Endothelial cell of umbilical vein (primary cell): ENCODE measurements at regions not wholly inside any gene's neighbourhood (a gene's known extent, or its start where the extent isn't known, plus 50 kb on each side); places are given as distances from the start of the nearest gene placed in this dataset.

Experiments used
- BruUV-seq: library from RNA; stranded (reverse); fragments of 400-500 nt; replicated peaks from 2 replicates; lab custom pipeline; 2021; lab: Mats Ljungman, UMichigan
- CTCF ChIA-PET: fragments of 300-600, 350-600 bp; sonication (Branson Sonifier 250); formaldehyde crosslinking; loops from one replicate; lab custom pipeline; 2021; ENCODE audit warnings: antibody characterized with exemption, inconsistent platforms; lab: Charles Lee
- POLR2A ChIA-PET: fragments of 300-600, 350-600 bp; sonication (Branson Sonifier 250); formaldehyde crosslinking; loops from one replicate; lab custom pipeline; 2021; ENCODE audit warnings: antibody characterized with exemption, inconsistent platforms; lab: Charles Lee
- DNase-seq: peaks from one replicate; pipeline ENCODE4 v3.0.0-alpha.2; 2011; ENCODE audit warnings: low read depth, low spot score
- FAIRE-seq: peaks from 2 replicates; lab custom pipeline; 2011; peaks lifted over from hg19 to GRCh38; lab: Jason Lieb, UNC
- H2AFZ ChIP-seq: 2 replicates; pipeline ENCODE4 v1.6.0; 2012; ENCODE audit warnings: low read depth, low read length, control low read depth, inconsistent platforms
- H3K27ac ChIP-seq: 2 replicates; pipeline ENCODE4 v1.5.1; 2011; ENCODE audit warnings: low read depth, mild to moderate bottlenecking, control low read depth, low read length, moderate library complexity; ENCODE audit not compliant: insufficient read depth
- H3K27me3 ChIP-seq, 2 experiments: 2 replicates each; pipeline versions ENCODE4 v1.6.0 to v1.6.1; 2011; ENCODE audit warnings: low read length in 2 of 2, mixed read lengths in 1 of 2; ENCODE audit not compliant: control insufficient read depth in 2 of 2, insufficient read depth in 2 of 2
- H3K36me3 ChIP-seq, 2 experiments: 2 replicates in 1 of 2; 3 replicates in 1 of 2; pipeline ENCODE4 v1.5.1; 2011; ENCODE audit warnings: low read length in 2 of 2, mild to moderate bottlenecking in 1 of 2, moderate library complexity in 1 of 2; ENCODE audit not compliant: control insufficient read depth in 2 of 2, insufficient read depth in 2 of 2; ENCODE audit errors: extremely low read depth in 1 of 2
- H3K4me1 ChIP-seq: 3 replicates; pipeline ENCODE4 v1.5.1; 2011; ENCODE audit warnings: mild to moderate bottlenecking, low read length; ENCODE audit not compliant: control insufficient read depth, insufficient read depth; ENCODE audit errors: extremely low read depth
- H3K4me2 ChIP-seq: 2 replicates; pipeline ENCODE4 v1.6.1; 2011; ENCODE audit warnings: low read length, control low read depth, mixed read lengths; ENCODE audit not compliant: insufficient read depth
- H3K4me3 ChIP-seq, 3 experiments: fragments of 200-600 bp in 1 of 3; sonication (generic), shearing (Covaris generic) in 1 of 3; replicated peaks in 1 of 3; 2 replicates each; pipeline ENCODE4 v1.5.1; 2011 to 2016; ENCODE audit warnings: control low read depth in 3 of 3, low read length in 3 of 3, mild to moderate bottlenecking in 2 of 3, inconsistent platforms in 1 of 3, low read depth in 1 of 3, moderate library complexity in 1 of 3; ENCODE audit not compliant: insufficient read depth in 1 of 3
- H3K79me2 ChIP-seq: 2 replicates; pipeline ENCODE4 v1.6.0; 2012; ENCODE audit warnings: low read length, inconsistent platforms; ENCODE audit not compliant: control insufficient read depth, insufficient read depth
- H3K9ac ChIP-seq: replicated peaks from 2 replicates; pipeline ENCODE3; 2011; ENCODE audit warnings: low read length, control low read depth; ENCODE audit not compliant: insufficient read depth; ENCODE audit errors: extremely low read depth
- H3K9me1 ChIP-seq: replicated peaks from 3 replicates; pipeline ENCODE4 v1.6.0; 2011; ENCODE audit warnings: mild to moderate bottlenecking, low read length; ENCODE audit not compliant: control insufficient read depth, insufficient read depth; ENCODE audit errors: extremely low read depth
- H3K9me3 ChIP-seq: replicated peaks from 2 replicates; pipeline ENCODE4 v1.5.1; 2012; ENCODE audit warnings: low read length, inconsistent platforms; ENCODE audit not compliant: control insufficient read depth, insufficient read depth
- H4K20me1 ChIP-seq: replicated peaks from 2 replicates; pipeline ENCODE3; 2011; ENCODE audit warnings: mild to moderate bottlenecking, low read length; ENCODE audit not compliant: control insufficient read depth, insufficient read depth; ENCODE audit errors: extremely low read depth
- CTCF ChIP-seq, 2 donors: IDR thresholded peaks; 1 replicate in 1 of 2; 2 replicates in 1 of 2; pipeline ENCODE4 v1.5.1; 2011; ENCODE audit warnings: low read length in 2 of 2, mild to moderate bottlenecking in 2 of 2, moderate library complexity in 2 of 2, control low read depth in 1 of 2, inconsistent platforms in 1 of 2, low read depth in 1 of 2; ENCODE audit not compliant: insufficient read depth in 1 of 2; ENCODE audit errors: extremely low read depth in 1 of 2
- EZH2 ChIP-seq: IDR thresholded peaks from 2 replicates; pipeline ENCODE4 v1.6.1; 2012; ENCODE audit warnings: borderline replicate concordance, low read depth, mild to moderate bottlenecking, moderate library complexity, low read length, inconsistent platforms; ENCODE audit not compliant: severe bottlenecking
- FOS ChIP-seq: IDR thresholded peaks from 2 replicates; pipeline ENCODE4 v1.6.1; 2011; ENCODE audit warnings: mild to moderate bottlenecking, low read length, moderate library complexity, borderline replicate concordance; ENCODE audit not compliant: insufficient read depth
- GATA2 ChIP-seq: IDR thresholded peaks from 2 replicates; pipeline ENCODE4 v1.7.0; 2011; ENCODE audit warnings: low read depth, mild to moderate bottlenecking, moderate library complexity, mixed read lengths, low read length; ENCODE audit not compliant: insufficient read length, insufficient read depth
- JUN ChIP-seq: IDR thresholded peaks from 2 replicates; pipeline ENCODE4 v1.6.1; 2011; ENCODE audit warnings: borderline replicate concordance, low read depth; ENCODE audit not compliant: insufficient read length, insufficient read depth
- MAX ChIP-seq: IDR thresholded peaks from 2 replicates; pipeline ENCODE4 v1.6.1; 2011; ENCODE audit not compliant: insufficient read depth, insufficient read length
- MYC ChIP-seq: IDR thresholded peaks from one replicate; pipeline ENCODE4 v1.6.1; 2011; ENCODE audit warnings: mild to moderate bottlenecking, low read depth, low read length
- POLR2A ChIP-seq: IDR thresholded peaks from 2 replicates; pipeline ENCODE4 v1.6.1; 2012; ENCODE audit warnings: low read depth, mild to moderate bottlenecking, control low read depth, low read length
- POLR2AphosphoS5 ChIP-seq: IDR thresholded peaks from 2 replicates; pipeline ENCODE4 v1.6.1; 2012; ENCODE audit warnings: low read depth, mild to moderate bottlenecking, control low read depth, low read length, moderate library complexity; ENCODE audit not compliant: insufficient read depth
- dilution Hi-C: fragments of 300-500 bp; cut with MboI; formaldehyde crosslinking; loops from one replicate; pipeline ENCODE4 v1.15.0; 2019; ENCODE audit warnings: low sequenced_read_pairs; ENCODE audit not compliant: extremely low pct_ligation_motif_present
- intact Hi-C: fragments of 100-400 bp; cut with micrococcal nuclease; formaldehyde crosslinking; loops from one replicate; pipeline ENCODE4 v1.10.0; 2022

GRCh38 chr10:80985102-80985501 lies 447.4 kb downstream of the SH2D4B start:
- DNase-seq (no peak), FAIRE-seq (no peak)
- H3K27me3 ChIP-seq = no peaks in the 10 kb centered on the region
- H3K9me1 ChIP-seq = no peaks in the 10 kb centered on the region
- dilution Hi-C loops (no loop called here), intact Hi-C loops (no loop called here)
- H3K4me3 ChIP-seq = no peak overlapping the region
- no peaks in the 10 kb centered on the region for H3K36me3 ChIP-seq
- TF ChIP-seq POLR2A = no peak
- TF ChIP-seq GATA2 = no peak
- TF ChIP-seq EZH2 = no peak
- TF ChIP-seq POLR2AphosphoS5 = no peak
- TF ChIP-seq JUN = no peak
- no peak for TF ChIP-seq MYC
- TF ChIP-seq MAX = no peak
- TF ChIP-seq CTCF (IDR thresholded peaks at IDR 0.05; ENCODE audit: extremely low read depth in 1 of 2, insufficient read depth in 1 of 2, low read depth in 1 of 2, low read length in 2 of 2) = no peak
- no peak for TF ChIP-seq FOS
- no peak overlapping the region for H3K4me2 ChIP-seq
- CTCF ChIA-PET = no interaction called here
- no peak overlapping the region for H3K27ac ChIP-seq
- H3K9ac ChIP-seq = no peak overlapping the region
- no peaks in the 10 kb centered on the region for H4K20me1 ChIP-seq
- BruUV-seq = no TSS peak
- H3K79me2 ChIP-seq = no peaks in the 10 kb centered on the region
- POLR2A ChIA-PET = no interaction called here
- H3K9me3 ChIP-seq = no peaks in the 10 kb centered on the region
- no peak overlapping the region for H2AFZ ChIP-seq
- H3K4me1 ChIP-seq = no peaks in the 10 kb centered on the region
